Osteoblast (primary cell): ENCODE measurements at regions not wholly inside any gene's neighbourhood (a gene's known extent, or its start where the extent isn't known, plus 50 kb on each side); places are given as distances from the start of the nearest gene placed in this dataset.

Experiments
- DNase-seq: peaks from one replicate; pipeline ENCODE4 v3.0.0; 2011; ENCODE audit warnings: low spot score, mixed read lengths; ENCODE audit not compliant: insufficient read length; ENCODE audit errors: missing footprints
- H2AFZ ChIP-seq: 2 replicates; pipeline ENCODE4 v1.6.0; 2011; ENCODE audit warnings: mild to moderate bottlenecking, low read length
- H3K27ac ChIP-seq: 2 replicates; pipeline ENCODE4 v1.5.1; 2011; ENCODE audit warnings: mild to moderate bottlenecking, low read depth, low read length, moderate library complexity
- H3K27me3 ChIP-seq: 2 replicates; pipeline ENCODE4 v1.6.0; 2012; ENCODE audit warnings: mild to moderate bottlenecking, control low read depth, inconsistent platforms, low read length, moderate library complexity; ENCODE audit not compliant: insufficient read depth
- H3K36me3 ChIP-seq: 2 replicates; pipeline ENCODE4 v1.5.1; 2011; ENCODE audit warnings: mild to moderate bottlenecking, low read length, control low read depth, moderate library complexity; ENCODE audit not compliant: insufficient read depth
- H3K4me1 ChIP-seq: 2 replicates; pipeline ENCODE4 v1.5.1; 2011; ENCODE audit warnings: mild to moderate bottlenecking, low read length, control low read depth, moderate library complexity; ENCODE audit not compliant: insufficient read depth
- H3K4me2 ChIP-seq: 2 replicates; pipeline ENCODE4 v1.6.0; 2011; ENCODE audit warnings: mild to moderate bottlenecking, low read length; ENCODE audit not compliant: insufficient read depth
- H3K4me3 ChIP-seq: fragments of 200-600 bp; sonication (generic); 3 replicates; pipeline ENCODE4 v1.5.1; 2012; ENCODE audit warnings: mild to moderate bottlenecking, low read length, inconsistent platforms; ENCODE audit not compliant: insufficient read depth
- H3K79me2 ChIP-seq: 2 replicates; pipeline ENCODE4 v1.6.0; 2012; ENCODE audit warnings: mild to moderate bottlenecking, low read length, control low read depth, inconsistent platforms; ENCODE audit not compliant: insufficient read depth
- H3K9me3 ChIP-seq: 2 replicates; pipeline ENCODE4 v1.5.1; 2011; ENCODE audit warnings: low read depth, low read length, control low read depth
- H4K20me1 ChIP-seq: 2 replicates; pipeline ENCODE4 v1.6.0; 2012; ENCODE audit warnings: mild to moderate bottlenecking, low read length, control low read depth; ENCODE audit not compliant: insufficient read depth
- CTCF ChIP-seq: IDR thresholded peaks from 2 replicates; pipeline ENCODE4 v1.5.1; 2011; ENCODE audit warnings: mild to moderate bottlenecking, low read depth, low read length, moderate library complexity; ENCODE audit errors: extremely low read depth

GRCh38 chr3:180743813-180744590 is 64.7 kb upstream of the CCDC39 start:
- Histone ChIP-seq H3K4me3 (no peak overlapping the region), H3K9me3 (no peaks in the 10 kb centered on the region), H3K27ac (no peak overlapping the region), H3K79me2 (no peaks in the 10 kb centered on the region), H3K36me3 (no peaks in the 10 kb centered on the region), H4K20me1 (no peaks in the 10 kb centered on the region), H2AFZ (no peak overlapping the region), H3K4me2 (no peak overlapping the region), H3K4me1 (no peaks in the 10 kb centered on the region), H3K27me3 (no peaks in the 10 kb centered on the region)
- no peak for DNase-seq
- no peak for TF ChIP-seq CTCF

GRCh38 chr3:180747805-180748361 is 68.6 kb upstream of the CCDC39 start:
- Histone ChIP-seq H3K4me1 (no peaks in the 10 kb centered on the region), H3K36me3 (no peaks in the 10 kb centered on the region), H3K27ac (no peak overlapping the region), H4K20me1 (no peaks in the 10 kb centered on the region), H3K4me2 (no peak overlapping the region), H3K4me3 (no peak overlapping the region), H2AFZ (no peak overlapping the region), H3K79me2 (no peaks in the 10 kb centered on the region), H3K9me3 (no peaks in the 10 kb centered on the region), H3K27me3 (no peaks in the 10 kb centered on the region)
- TF ChIP-seq CTCF = no peak
- no peak for DNase-seq

GRCh38 chr3:180749322-180749721 is 70.0 kb upstream of the CCDC39 start:
- no peak overlapping the region for H3K4me3 ChIP-seq
- no peaks in the 10 kb centered on the region for H3K9me3 ChIP-seq
- no peak for TF ChIP-seq CTCF
- DNase-seq = no peak
- no peaks in the 10 kb centered on the region for H4K20me1 ChIP-seq
- no peaks in the 10 kb centered on the region for H3K27me3 ChIP-seq
- no peaks in the 10 kb centered on the region for H3K79me2 ChIP-seq
- H3K4me2 ChIP-seq = no peak overlapping the region
- no peak overlapping the region for H2AFZ ChIP-seq
- H3K4me1 ChIP-seq = no peaks in the 10 kb centered on the region
- H3K36me3 ChIP-seq = no peaks in the 10 kb centered on the region
- H3K27ac ChIP-seq = no peak overlapping the region

- Histone ChIP-seq H4K20me1 (no peaks in the 10 kb centered on the region), H3K4me2 (no peak overlapping the region), H3K79me2 (no peaks in the 10 kb centered on the region), H3K9me3 (no peaks in the 10 kb centered on the region), H2AFZ (no peak overlapping the region), H3K4me3 (no peak overlapping the region), H3K27me3 (no peaks in the 10 kb centered on the region), H3K27ac (no peak overlapping the region), H3K36me3 (no peaks in the 10 kb centered on the region), H3K4me1 (no peaks in the 10 kb centered on the region)
- no peak for TF ChIP-seq CTCF
- DNase-seq = no peak
These were observed 70.5 kb upstream of the CCDC39 start for GRCh38 chr3:180749796-180750195.
